GM23248 (cell line): ENCODE measurements at regions not wholly inside any gene's neighbourhood (a gene's known extent, or its start where the extent isn't known, plus 50 kb on each side); places are given as distances from the start of the nearest gene placed in this dataset.

Experiments
- EZH2 ChIP-seq: fragments of 200-600 bp; sonication (generic); IDR thresholded peaks from 2 replicates; pipeline ENCODE4 v1.6.1; 2018; ENCODE audit warnings: antibody characterized with exemption, mild to moderate bottlenecking; ENCODE audit not compliant: insufficient read depth, poor library complexity, severe bottlenecking
- EZH2phosphoT487 ChIP-seq: fragments of 200-600 bp; sonication (generic); IDR thresholded peaks from 2 replicates; pipeline ENCODE4 v1.6.1; 2018; ENCODE audit warnings: antibody characterized with exemption, moderate library complexity, mild to moderate bottlenecking, low read depth; ENCODE audit not compliant: insufficient read depth

DNA sequence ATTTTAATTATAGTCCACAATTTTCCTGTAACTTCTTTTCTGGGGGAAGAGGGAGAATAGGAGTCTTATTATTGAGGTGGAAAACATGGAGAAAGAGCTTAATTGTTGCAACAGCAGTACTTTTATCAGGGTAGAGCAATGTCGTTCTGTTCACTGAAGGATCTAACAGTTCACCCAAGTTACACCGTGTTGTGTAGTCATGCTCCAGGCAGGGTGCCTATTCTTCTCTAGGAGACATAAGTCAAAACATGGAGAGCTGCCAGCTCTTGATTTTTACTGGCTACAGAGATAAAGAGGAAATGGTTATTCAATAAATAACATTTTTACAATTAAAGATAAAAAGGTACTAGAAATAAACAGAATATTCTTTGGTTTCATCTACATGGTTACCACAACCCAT is 594.3 kb upstream of the NETO1 start:
- TF ChIP-seq EZH2 (no peak), EZH2phosphoT487 (no peak)
